ENCODE measurements at regions not wholly inside any gene's neighbourhood (a gene's known extent, or its start where the extent isn't known, plus 50 kb on each side); places are given as distances from the start of the nearest gene placed in this dataset.

DNA sequence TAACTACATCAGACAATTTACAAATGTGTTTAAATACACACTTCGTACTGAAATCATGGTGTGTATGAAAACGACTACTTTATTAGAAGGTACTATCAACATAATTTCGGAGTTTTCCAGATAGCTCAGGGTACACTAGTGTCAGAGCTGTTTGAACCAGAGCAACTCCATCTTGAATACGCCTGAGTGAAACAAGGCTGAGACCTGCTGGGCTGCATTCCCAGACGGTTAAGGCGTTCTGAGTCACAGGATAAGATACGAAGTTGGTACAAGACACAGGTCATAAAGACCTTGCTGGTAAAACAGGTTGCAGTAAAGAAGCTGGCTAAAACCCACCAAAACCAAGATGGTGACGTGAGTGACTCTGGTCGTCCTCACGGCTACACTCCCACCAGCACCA is 167.6 kb downstream of the THBS2 start:
- Histone ChIP-seq H3K79me1 (ENCODE audit: low read depth in 1 of 2, low read length in 2 of 2) (no peaks in the 10 kb centered on the region), H3K18ac (ENCODE audit: low read depth, low read length) (no peak overlapping the region), H2BK20ac (ENCODE audit: low read depth, low read length) (no peak overlapping the region), H3K9me3 (ENCODE audit: control insufficient read depth, insufficient read depth, low read length) (peaks cover 5% of the 10 kb centered on the region), H2BK15ac (ENCODE audit: low read depth, low read length) (peak overlapping the region; percentile 38; the same call in 1 of the 3 replicates), H3K23ac (ENCODE audit: low read depth, low read length) (no peak overlapping the region), H4K91ac (ENCODE audit: insufficient read depth, low read depth, low read length) (no peak overlapping the region; the same call in 1 of the 2 replicates), H4K5ac (ENCODE audit: low read depth, low read length) (no peak overlapping the region), H2AK9ac (replicated peaks; ENCODE audit: low read depth, low read length, poor library complexity) (no peak overlapping the region), H3K4ac (ENCODE audit: low read depth, low read length) (no peak overlapping the region; the same call in 1 of the 2 replicates), H3K9ac (ENCODE audit: low read depth, low read length) (no peak overlapping the region), H2AFZ (replicated peaks; ENCODE audit: low read length, poor library complexity) (no peak overlapping the region), H2BK120ac (ENCODE audit: low read depth, low read length) (0 out of 2 replicates have a peak overlapping the region, but pooled peaks have one; percentile 12), H3K14ac (replicated peaks; ENCODE audit: low read depth, low read length) (0 out of 2 replicates have a peak overlapping the region, but pooled peaks have one; percentile 14), H3K4me3 (ENCODE audit: insufficient read depth, low read depth, low read length) (no peak overlapping the region), H3K4me1 (ENCODE audit: control insufficient read depth, insufficient read depth, low read length) (peaks cover 4% of the 10 kb centered on the region; the same call in 1 of the 2 replicates), H2AK5ac (ENCODE audit: low read depth, low read length) (no peak overlapping the region), H2BK5ac (ENCODE audit: low read depth, low read length, poor library complexity, severe bottlenecking) (no peak overlapping the region), H3K27ac (ENCODE audit: insufficient read depth, low read length) (no peak overlapping the region), H3K4me2 (ENCODE audit: low read depth, low read length) (no peak overlapping the region), H3K36me3 (ENCODE audit: control insufficient read depth, insufficient read depth, low read length) (no peaks in the 10 kb centered on the region), H4K8ac (ENCODE audit: low read depth in 2 of 2, low read length in 2 of 2) (no peak overlapping the region), H4K20me1 (ENCODE audit: insufficient read depth, low read length) (no peaks in the 10 kb centered on the region), H3K9me1 (ENCODE audit: insufficient read depth, low read length) (no peaks in the 10 kb centered on the region), H3K27me3 (ENCODE audit: control insufficient read depth, insufficient read depth, low read length) (no peaks in the 10 kb centered on the region), H3K56ac (ENCODE audit: extremely low read depth, insufficient read depth, low read length) (no peak overlapping the region)
- no peak for DNase-seq
- intact Hi-C loops (cut with micrococcal nuclease) (no loop called here), dilution Hi-C loops (cut with HindIII; ENCODE audit: low sequenced_read_pairs, unreplicated experiment) (no loop called here), in situ Hi-C loops (cut with MboI; ENCODE audit: low sequenced_read_pairs) (no loop called here)
- CTCF ChIA-PET: interaction anchor here (0.5 to 0.7 kb wide), 3 partner anchors 11 to 63 kb away, joined by 3 to 5 read pairs (median 3); no protein-coding TSS in a partner anchor
- no peak for ATAC-seq (ENCODE audit: low read depth)
- BruUV-seq (replicated peaks): no TSS peak
- WGBS, 2 experiments (ENCODE audit: extremely low coverage in 2 of 2, insufficient read length in 1 of 2): 90% methylated on average over 5 of the region's 10 CpGs; no CpG with 5 or more reads in 1 of the 2 experiments
- TF ChIP-seq MAZ (IDR thresholded peaks at IDR 0.05; ENCODE audit: borderline replicate concordance, low read depth, low read length) (no peak), CEBPB (IDR thresholded peaks at IDR 0.05; ENCODE audit: low read depth, low read length) (no peak), MXI1 (IDR thresholded peaks at IDR 0.05; ENCODE audit: borderline replicate concordance, low read depth, low read length) (no peak), RCOR1 (IDR thresholded peaks at IDR 0.05; ENCODE audit: insufficient replicate concordance, low read length) (no peak), CHD1 (IDR thresholded peaks at IDR 0.05; ENCODE audit: low read depth, low read length) (no peak), RFX5 (IDR thresholded peaks at IDR 0.05; ENCODE audit: low read depth, low read length) (no peak), FOS (IDR thresholded peaks at IDR 0.05; ENCODE audit: low read depth, low read length) (no peak), SMC3 (IDR thresholded peaks at IDR 0.05; ENCODE audit: low read depth, low read length) (no peak), POLR2A (IDR thresholded peaks at IDR 0.05; ENCODE audit: low read depth, low read length) (no peak), RAD21 (IDR thresholded peaks at IDR 0.05; ENCODE audit: low read length) (no peak), BHLHE40 (IDR thresholded peaks at IDR 0.05; ENCODE audit: low read depth, low read length) (no peak), NFE2L2 (IDR thresholded peaks at IDR 0.05; ENCODE audit: low read depth, low read length) (no peak), MAFK (IDR thresholded peaks at IDR 0.05; ENCODE audit: low read depth, low read length) (no peak)
- TF ChIP-seq, protein P1, sequence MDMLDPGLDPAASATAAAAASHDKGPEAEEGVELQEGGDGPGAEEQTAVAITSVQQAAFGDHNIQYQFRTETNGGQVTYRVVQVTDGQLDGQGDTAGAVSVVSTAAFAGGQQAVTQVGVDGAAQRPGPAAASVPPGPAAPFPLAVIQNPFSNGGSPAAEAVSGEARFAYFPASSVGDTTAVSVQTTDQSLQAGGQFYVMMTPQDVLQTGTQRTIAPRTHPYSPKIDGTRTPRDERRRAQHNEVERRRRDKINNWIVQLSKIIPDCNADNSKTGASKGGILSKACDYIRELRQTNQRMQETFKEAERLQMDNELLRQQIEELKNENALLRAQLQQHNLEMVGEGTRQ (IDR thresholded peaks at IDR 0.05; ENCODE audit: low read depth, low read length): no peak
- TF ChIP-seq, protein P2, sequence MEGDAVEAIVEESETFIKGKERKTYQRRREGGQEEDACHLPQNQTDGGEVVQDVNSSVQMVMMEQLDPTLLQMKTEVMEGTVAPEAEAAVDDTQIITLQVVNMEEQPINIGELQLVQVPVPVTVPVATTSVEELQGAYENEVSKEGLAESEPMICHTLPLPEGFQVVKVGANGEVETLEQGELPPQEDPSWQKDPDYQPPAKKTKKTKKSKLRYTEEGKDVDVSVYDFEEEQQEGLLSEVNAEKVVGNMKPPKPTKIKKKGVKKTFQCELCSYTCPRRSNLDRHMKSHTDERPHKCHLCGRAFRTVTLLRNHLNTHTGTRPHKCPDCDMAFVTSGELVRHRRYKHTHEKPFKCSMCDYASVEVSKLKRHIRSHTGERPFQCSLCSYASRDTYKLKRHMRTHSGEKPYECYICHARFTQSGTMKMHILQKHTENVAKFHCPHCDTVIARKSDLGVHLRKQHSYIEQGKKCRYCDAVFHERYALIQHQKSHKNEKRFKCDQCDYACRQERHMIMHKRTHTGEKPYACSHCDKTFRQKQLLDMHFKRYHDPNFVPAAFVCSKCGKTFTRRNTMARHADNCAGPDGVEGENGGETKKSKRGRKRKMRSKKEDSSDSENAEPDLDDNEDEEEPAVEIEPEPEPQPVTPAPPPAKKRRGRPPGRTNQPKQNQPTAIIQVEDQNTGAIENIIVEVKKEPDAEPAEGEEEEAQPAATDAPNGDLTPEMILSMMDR (conservative IDR thresholded peaks at IDR 0.05; ENCODE audit: low read depth, low read length): no peak
- TF ChIP-seq, protein P3, sequence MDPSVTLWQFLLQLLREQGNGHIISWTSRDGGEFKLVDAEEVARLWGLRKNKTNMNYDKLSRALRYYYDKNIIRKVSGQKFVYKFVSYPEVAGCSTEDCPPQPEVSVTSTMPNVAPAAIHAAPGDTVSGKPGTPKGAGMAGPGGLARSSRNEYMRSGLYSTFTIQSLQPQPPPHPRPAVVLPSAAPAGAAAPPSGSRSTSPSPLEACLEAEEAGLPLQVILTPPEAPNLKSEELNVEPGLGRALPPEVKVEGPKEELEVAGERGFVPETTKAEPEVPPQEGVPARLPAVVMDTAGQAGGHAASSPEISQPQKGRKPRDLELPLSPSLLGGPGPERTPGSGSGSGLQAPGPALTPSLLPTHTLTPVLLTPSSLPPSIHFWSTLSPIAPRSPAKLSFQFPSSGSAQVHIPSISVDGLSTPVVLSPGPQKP (IDR thresholded peaks at IDR 0.05; ENCODE audit: borderline replicate concordance, low read depth, low read length): no peak
- POLR2A ChIA-PET (ENCODE audit: unreplicated experiment): no interaction called here
